ENCODE measurements at regions not wholly inside any gene's neighbourhood (a gene's known extent, or its start where the extent isn't known, plus 50 kb on each side); places are given as distances from the start of the nearest gene placed in this dataset.
"Not testable (repeated sequence)": the region's sequence is repeated elsewhere in the genome, so short reads cannot be mapped to it uniquely, and the experiment has no call there.

DNA sequence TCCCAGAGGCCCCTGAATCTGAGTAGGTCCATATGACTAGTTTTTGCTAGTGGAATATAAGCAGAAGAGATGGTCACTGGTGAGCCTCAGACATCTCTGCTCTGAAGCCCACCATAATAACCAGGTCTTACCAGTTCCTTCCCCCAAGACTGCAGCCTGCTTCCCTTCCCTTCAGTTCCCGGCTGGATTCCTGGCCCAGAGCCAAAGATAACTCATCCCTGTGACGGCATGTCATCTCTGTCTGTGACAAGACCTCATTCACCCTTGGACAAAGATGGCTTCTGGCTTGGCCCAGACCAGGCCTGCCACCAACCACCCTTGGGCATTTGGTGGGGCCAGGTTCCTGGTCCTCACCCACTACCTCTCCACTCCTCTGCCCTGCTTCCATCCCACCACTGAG lies 145.5 kb upstream of the TOP1 start:
- no peak for FAIRE-seq
- no peak overlapping the region for H2AFZ ChIP-seq (ENCODE audit: low read depth, low read length)
- H3K9me3 ChIP-seq (ENCODE audit: insufficient read depth, low read depth, low read length), result no peaks in the 10 kb centered on the region
- H4K20me1 ChIP-seq (ENCODE audit: insufficient read depth, low read length), result no peaks in the 10 kb centered on the region
- peaks cover 6% of the 10 kb centered on the region for H3K4me1 Mint-ChIP-seq (ENCODE audit: low read depth, unreplicated experiment)
- TF ChIP-seq, protein P1, sequence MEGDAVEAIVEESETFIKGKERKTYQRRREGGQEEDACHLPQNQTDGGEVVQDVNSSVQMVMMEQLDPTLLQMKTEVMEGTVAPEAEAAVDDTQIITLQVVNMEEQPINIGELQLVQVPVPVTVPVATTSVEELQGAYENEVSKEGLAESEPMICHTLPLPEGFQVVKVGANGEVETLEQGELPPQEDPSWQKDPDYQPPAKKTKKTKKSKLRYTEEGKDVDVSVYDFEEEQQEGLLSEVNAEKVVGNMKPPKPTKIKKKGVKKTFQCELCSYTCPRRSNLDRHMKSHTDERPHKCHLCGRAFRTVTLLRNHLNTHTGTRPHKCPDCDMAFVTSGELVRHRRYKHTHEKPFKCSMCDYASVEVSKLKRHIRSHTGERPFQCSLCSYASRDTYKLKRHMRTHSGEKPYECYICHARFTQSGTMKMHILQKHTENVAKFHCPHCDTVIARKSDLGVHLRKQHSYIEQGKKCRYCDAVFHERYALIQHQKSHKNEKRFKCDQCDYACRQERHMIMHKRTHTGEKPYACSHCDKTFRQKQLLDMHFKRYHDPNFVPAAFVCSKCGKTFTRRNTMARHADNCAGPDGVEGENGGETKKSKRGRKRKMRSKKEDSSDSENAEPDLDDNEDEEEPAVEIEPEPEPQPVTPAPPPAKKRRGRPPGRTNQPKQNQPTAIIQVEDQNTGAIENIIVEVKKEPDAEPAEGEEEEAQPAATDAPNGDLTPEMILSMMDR (IDR thresholded peaks at IDR 0.05; ENCODE audit: insufficient read depth, low read depth, low read length), result no peak
- no peak for TF ChIP-seq EZH2 (IDR thresholded peaks at IDR 0.05; ENCODE audit: insufficient read depth, low read length)
- peaks cover 5% of the 10 kb centered on the region for H3K27me3 Mint-ChIP-seq (ENCODE audit: low read depth, unreplicated experiment)
- peaks cover 3% of the 10 kb centered on the region for H3K27me3 ChIP-seq (ENCODE audit: insufficient read depth, low read length)
- peaks cover 6% of the 10 kb centered on the region for H3K9me3 Mint-ChIP-seq (ENCODE audit: unreplicated experiment)
- no peaks in the 10 kb centered on the region for H3K79me2 ChIP-seq (ENCODE audit: insufficient read depth, low read length)
- H3K4me3 ChIP-seq (ENCODE audit: insufficient read depth, low read depth, low read length), result no peak overlapping the region
- H3K9ac ChIP-seq (ENCODE audit: low read length), result no peak overlapping the region
- no peaks in the 10 kb centered on the region for H3K4me1 ChIP-seq (ENCODE audit: insufficient read depth, low read length)
- H3K27ac ChIP-seq (ENCODE audit: low read depth, low read length), result no peak overlapping the region
- no peaks in the 10 kb centered on the region for H3K36me3 ChIP-seq (ENCODE audit: insufficient read depth, low read length)
- no peaks in the 10 kb centered on the region for H3K36me3 Mint-ChIP-seq (ENCODE audit: low read depth, unreplicated experiment)
- no peak overlapping the region for H3K27ac Mint-ChIP-seq (ENCODE audit: unreplicated experiment)
- no peak overlapping the region for H3K4me2 ChIP-seq (ENCODE audit: low read length)
- H3K4me3 Mint-ChIP-seq (ENCODE audit: unreplicated experiment), result no peak overlapping the region
- DNase-seq (ENCODE audit: low read depth), result no peak

DNA sequence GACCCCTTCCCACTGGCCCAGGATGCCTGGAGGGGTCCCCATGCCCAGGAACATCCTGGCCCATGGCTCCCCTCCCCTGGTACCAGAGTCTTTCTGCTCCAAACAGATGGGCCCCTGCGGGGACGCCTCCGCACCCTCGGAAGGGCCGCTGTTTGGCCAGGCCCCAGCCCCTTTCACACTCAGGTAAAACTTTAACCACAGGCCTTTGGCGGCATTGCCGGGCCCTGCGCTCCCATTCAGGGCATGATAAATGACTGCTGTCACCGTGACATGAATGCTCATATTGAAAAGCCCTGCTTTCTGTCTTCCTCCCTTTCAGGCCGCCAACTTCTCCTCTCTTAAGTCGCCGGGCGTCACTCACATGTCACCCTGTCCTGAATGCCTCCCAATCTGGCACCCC lies 141.5 kb upstream of the TOP1 start:
- Mint-ChIP-seq H3K4me3 (ENCODE audit: unreplicated experiment) (no peak overlapping the region), H3K27me3 (ENCODE audit: low read depth, unreplicated experiment) (peaks cover 17% of the 10 kb centered on the region), H3K4me1 (ENCODE audit: low read depth, unreplicated experiment) (peaks cover 6% of the 10 kb centered on the region), H3K36me3 (ENCODE audit: low read depth, unreplicated experiment) (no peaks in the 10 kb centered on the region), H3K27ac (ENCODE audit: unreplicated experiment) (no peak overlapping the region), H3K9me3 (ENCODE audit: unreplicated experiment) (peaks cover 1% of the 10 kb centered on the region)
- H4K20me1 ChIP-seq (ENCODE audit: insufficient read depth, low read length), result no peaks in the 10 kb centered on the region
- no peak overlapping the region for H3K4me3 ChIP-seq (ENCODE audit: insufficient read depth, low read depth, low read length)
- H3K27me3 ChIP-seq (ENCODE audit: insufficient read depth, low read length), result peaks cover 3% of the 10 kb centered on the region
- H3K27ac ChIP-seq (ENCODE audit: low read depth, low read length), result no peak overlapping the region
- H3K9me3 ChIP-seq (ENCODE audit: insufficient read depth, low read depth, low read length), result no peaks in the 10 kb centered on the region
- H3K9ac ChIP-seq (ENCODE audit: low read length), result no peak overlapping the region
- DNase-seq (ENCODE audit: low read depth) (no peak), FAIRE-seq (no peak)
- H3K4me2 ChIP-seq (ENCODE audit: low read length), result no peak overlapping the region
- TF ChIP-seq, protein P1 (IDR thresholded peaks at IDR 0.05; ENCODE audit: insufficient read depth, low read depth, low read length), result no peak
- TF ChIP-seq EZH2 (IDR thresholded peaks at IDR 0.05; ENCODE audit: insufficient read depth, low read length), result no peak
- no peaks in the 10 kb centered on the region for H3K79me2 ChIP-seq (ENCODE audit: insufficient read depth, low read length)
- H3K36me3 ChIP-seq (ENCODE audit: insufficient read depth, low read length), result no peaks in the 10 kb centered on the region
- no peaks in the 10 kb centered on the region for H3K4me1 ChIP-seq (ENCODE audit: insufficient read depth, low read length)
- H2AFZ ChIP-seq (ENCODE audit: low read depth, low read length), result no peak overlapping the region

DNA sequence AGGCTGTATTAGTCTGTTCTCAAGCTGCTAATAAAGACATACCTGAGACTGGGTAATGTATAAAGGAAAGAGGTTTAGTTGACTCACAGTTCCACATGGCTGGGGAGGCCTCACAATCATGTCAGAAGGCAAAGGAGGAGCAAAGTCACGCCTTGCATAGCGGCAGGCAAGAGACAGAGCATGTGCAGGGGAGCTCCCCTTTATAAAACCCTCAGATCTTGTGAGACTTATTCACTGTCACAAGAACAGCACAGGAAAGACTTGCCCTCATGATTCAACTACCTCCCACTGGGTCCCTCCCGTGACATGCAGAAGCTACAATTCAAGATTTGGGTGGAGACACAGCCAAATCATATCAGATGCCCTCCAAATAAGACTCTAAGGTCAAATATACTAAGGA lies 139.4 kb upstream of the TOP1 start:
- not testable (repeated sequence) for H3K27me3 ChIP-seq (ENCODE audit: insufficient read depth, low read length); H3K4me1 ChIP-seq (ENCODE audit: insufficient read depth, low read length); H3K4me1 Mint-ChIP-seq (ENCODE audit: low read depth, unreplicated experiment); H2AFZ ChIP-seq (ENCODE audit: low read depth, low read length); H3K9me3 Mint-ChIP-seq (ENCODE audit: unreplicated experiment); FAIRE-seq; DNase-seq (ENCODE audit: low read depth); H3K4me2 ChIP-seq (ENCODE audit: low read length); H3K36me3 Mint-ChIP-seq (ENCODE audit: low read depth, unreplicated experiment); H3K4me3 Mint-ChIP-seq (ENCODE audit: unreplicated experiment); H3K4me3 ChIP-seq (ENCODE audit: insufficient read depth, low read depth, low read length); H3K79me2 ChIP-seq (ENCODE audit: insufficient read depth, low read length); H4K20me1 ChIP-seq (ENCODE audit: insufficient read depth, low read length); H3K27ac ChIP-seq (ENCODE audit: low read depth, low read length); H3K36me3 ChIP-seq (ENCODE audit: insufficient read depth, low read length); H3K27ac Mint-ChIP-seq (ENCODE audit: unreplicated experiment); H3K9ac ChIP-seq (ENCODE audit: low read length); H3K9me3 ChIP-seq (ENCODE audit: insufficient read depth, low read depth, low read length)
- peaks cover 21% of the 10 kb centered on the region for H3K27me3 Mint-ChIP-seq (ENCODE audit: low read depth, unreplicated experiment)
